ELF-1 (cell line): ENCODE measurements at regions not wholly inside any gene's neighbourhood (a gene's known extent, or its start where the extent isn't known, plus 50 kb on each side); places are given as distances from the start of the nearest gene placed in this dataset.

Source experiments
- DNase-seq: peaks from one replicate; pipeline ENCODE4 v3.0.0-alpha.2; 2016; ENCODE audit warnings: low read depth, low spot score

- DNase-seq = no peak
Measured at GRCh38 chr4:181330654-181331201, 912.5 kb upstream of the TENM3 start.

GRCh38 chr4:181331214-181331613, 912.0 kb upstream of the TENM3 start:
- DNase-seq = no peak

DNA sequence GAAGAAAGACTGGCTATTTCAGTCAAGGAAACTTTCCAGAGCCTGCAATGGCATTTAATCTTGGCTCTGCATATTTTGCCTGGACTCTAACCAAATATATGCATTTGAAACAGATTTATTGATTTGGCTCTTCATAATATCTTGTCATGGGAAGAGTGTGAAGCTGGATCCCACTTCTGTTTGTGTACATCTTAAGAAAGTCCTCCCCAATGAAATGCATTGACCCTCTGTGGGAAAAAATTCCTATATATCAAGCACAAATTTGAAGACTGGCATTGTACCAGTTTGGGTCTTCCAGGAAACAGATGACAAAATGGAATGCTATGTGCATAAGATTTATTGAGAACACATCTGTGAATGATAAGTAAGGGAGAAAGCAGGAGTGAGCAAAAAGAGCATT, 897.3 kb upstream of the TENM3 start:
- no peak for DNase-seq

DNA sequence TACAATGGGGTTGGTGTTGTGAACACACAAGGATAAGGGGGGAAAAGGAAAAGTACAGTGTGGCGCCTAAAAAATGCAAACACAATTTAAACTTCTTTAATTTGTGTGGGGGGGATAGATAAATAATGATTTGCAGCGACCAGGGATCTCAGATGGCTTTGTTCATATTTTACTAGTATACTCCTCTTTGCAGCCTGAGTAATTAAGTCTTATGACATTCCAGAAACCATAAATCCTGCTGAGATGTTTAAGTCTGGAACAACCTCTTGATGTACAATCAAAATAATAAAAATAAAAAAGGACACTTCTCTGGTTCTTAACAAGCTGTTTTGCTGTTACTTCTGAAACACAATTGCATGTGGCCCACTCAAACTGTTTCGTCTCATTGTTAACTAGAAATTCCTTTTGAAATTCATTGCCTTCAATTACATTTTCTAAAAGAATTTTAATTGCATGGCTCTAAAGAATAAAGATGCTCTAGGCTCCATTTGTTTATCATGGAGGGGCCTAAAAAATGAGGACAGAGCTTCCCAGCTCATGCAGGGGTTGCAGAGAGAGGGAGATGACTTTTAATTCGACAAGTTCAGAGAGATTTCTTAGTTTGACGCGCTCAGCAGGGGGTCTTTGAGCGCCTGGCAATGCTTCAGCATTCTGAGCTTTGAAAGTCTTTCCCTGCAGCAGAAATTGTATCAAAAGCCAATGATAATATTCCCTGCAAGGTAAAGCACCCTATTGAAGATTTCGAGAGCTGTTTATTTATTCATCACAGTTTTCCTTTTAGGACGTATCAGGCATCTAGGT, 892.4 kb upstream of the TENM3 start:
- peak; percentile 32 for DNase-seq

GRCh38 chr4:181364504-181364903, 878.7 kb upstream of the TENM3 start:
- no peak for DNase-seq

DNA sequence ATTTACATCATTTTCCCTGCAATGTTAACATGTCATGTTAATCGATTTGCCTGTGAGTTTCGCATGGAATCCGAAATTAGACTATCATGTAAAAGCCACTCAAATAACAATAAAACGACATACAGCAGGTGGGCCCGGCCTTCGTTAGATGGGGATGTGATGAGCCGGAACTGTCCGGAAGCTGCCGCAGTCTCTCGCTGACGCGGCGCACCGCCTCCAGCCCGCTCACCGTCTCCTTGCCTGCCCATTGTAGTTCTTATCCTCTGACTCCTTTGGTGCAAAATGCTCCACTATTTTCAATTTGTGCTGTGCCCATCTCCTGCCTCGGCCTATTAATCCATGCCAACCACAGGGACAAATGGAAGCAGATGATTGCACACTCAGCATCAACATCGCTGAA, 877.5 kb upstream of the TENM3 start:
- DNase-seq = no peak

- peak; percentile 3 for DNase-seq
Measured at GRCh38 chr4:181372014-181372413, 871.2 kb upstream of the TENM3 start.

GRCh38 chr4:181376058-181376457, 867.1 kb upstream of the TENM3 start:
- no peak for DNase-seq

DNA sequence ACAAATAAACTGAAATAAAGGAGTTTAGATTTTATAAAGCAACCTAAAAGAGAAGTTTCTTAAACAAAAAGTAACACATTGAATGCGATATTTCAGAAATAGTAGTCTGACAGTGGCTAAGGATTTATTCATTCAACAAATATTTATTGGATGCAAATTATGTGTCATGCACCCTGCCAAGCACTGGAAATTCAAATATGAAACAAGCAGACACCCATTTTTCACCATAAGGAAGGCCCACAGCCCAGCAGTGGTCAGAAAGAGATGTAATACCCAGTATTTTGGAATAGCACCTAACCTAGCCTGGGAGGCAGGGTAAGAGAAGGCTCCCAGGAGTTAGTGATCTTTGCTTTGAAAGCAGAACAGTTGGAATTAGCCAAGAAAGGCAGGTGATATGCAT, 855.1 kb upstream of the TENM3 start:
- no peak for DNase-seq

GRCh38 chr4:181416966-181417365, 826.2 kb upstream of the TENM3 start:
- DNase-seq = no peak

DNA sequence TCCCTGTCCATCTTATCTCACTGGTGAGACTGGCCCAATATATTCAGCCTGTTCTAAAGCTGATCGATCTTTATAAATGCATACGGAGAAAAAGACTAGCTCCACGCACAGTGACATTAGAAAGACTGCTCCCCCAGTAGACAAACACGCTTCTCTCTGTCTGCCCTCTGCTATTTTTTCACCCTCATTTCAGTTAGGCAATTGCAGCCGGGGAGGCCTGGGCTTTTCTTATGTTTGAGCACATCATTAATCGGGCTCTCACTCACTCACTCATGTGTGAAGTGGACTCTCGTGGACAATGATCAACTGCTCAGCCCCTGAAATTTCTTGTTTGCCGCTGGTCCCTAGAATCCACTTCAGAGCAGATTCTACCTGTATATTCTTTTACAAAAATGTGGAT, 824.7 kb upstream of the TENM3 start:
- DNase-seq = no peak

- DNase-seq = no peak
Measured at GRCh38 chr4:181420950-181421349, 822.3 kb upstream of the TENM3 start.

GRCh38 chr4:181424362-181425016, 818.7 kb upstream of the TENM3 start:
- no peak for DNase-seq

GRCh38 chr4:181427076-181427475, 816.1 kb upstream of the TENM3 start:
- no peak for DNase-seq

GRCh38 chr4:181431006-181431405, 812.2 kb upstream of the TENM3 start:
- no peak for DNase-seq

GRCh38 chr4:181431661-181432060, 811.5 kb upstream of the TENM3 start:
- no peak for DNase-seq

- DNase-seq = peak; percentile 10
Measured at GRCh38 chr4:181432335-181432734, 810.9 kb upstream of the TENM3 start.

DNA sequence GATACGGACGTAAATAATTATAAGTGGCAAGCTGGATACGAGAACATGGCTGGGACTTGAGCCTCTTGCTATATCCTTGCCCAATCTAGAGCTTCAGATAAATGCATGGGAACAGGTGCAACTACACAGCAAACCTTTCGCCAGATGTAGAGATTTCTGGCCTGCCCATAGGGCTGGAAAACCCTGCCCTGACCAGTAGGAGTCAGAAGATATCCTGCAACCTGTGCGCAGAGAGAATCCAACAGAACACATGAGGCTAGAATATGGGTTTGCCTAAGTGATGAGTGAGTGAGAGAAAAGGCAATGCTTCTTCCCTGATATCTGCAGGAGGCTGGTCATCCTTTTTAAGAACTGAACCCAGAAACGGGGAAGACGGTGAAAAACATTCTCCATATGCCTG, 805.3 kb upstream of the TENM3 start:
- no peak for DNase-seq

GRCh38 chr4:181438641-181439040, 804.6 kb upstream of the TENM3 start:
- no peak for DNase-seq

- no peak for DNase-seq
Measured at GRCh38 chr4:181443021-181443420, 800.2 kb upstream of the TENM3 start.

- DNase-seq = no peak
Measured at GRCh38 chr4:181465826-181466225, 777.4 kb upstream of the TENM3 start.

- DNase-seq = no peak
Measured at GRCh38 chr4:181468451-181468850, 774.8 kb upstream of the TENM3 start.

- no peak for DNase-seq
Measured at GRCh38 chr4:181470306-181470705, 772.9 kb upstream of the TENM3 start.
